Hematopoietic multipotent progenitor cell (in vitro differentiated cells): ENCODE measurements at regions not wholly inside any gene's neighbourhood (a gene's known extent, or its start where the extent isn't known, plus 50 kb on each side); places are given as distances from the start of the nearest gene placed in this dataset.

ENCODE experiments used
- DNase-seq, 3 donors: peaks; one replicate each; pipeline ENCODE4 v3.0.0-alpha.2; 2011 to 2015; ENCODE audit warnings: low read depth in 2 of 3, low spot score in 2 of 3

- no peak for DNase-seq
Measured at GRCh38 chr6:134866563-134866962, 83.3 kb downstream of the ALDH8A1 start.

- DNase-seq, result no peak
Measured at GRCh38 chr6:134864558-134864957, 85.3 kb downstream of the ALDH8A1 start.

DNA sequence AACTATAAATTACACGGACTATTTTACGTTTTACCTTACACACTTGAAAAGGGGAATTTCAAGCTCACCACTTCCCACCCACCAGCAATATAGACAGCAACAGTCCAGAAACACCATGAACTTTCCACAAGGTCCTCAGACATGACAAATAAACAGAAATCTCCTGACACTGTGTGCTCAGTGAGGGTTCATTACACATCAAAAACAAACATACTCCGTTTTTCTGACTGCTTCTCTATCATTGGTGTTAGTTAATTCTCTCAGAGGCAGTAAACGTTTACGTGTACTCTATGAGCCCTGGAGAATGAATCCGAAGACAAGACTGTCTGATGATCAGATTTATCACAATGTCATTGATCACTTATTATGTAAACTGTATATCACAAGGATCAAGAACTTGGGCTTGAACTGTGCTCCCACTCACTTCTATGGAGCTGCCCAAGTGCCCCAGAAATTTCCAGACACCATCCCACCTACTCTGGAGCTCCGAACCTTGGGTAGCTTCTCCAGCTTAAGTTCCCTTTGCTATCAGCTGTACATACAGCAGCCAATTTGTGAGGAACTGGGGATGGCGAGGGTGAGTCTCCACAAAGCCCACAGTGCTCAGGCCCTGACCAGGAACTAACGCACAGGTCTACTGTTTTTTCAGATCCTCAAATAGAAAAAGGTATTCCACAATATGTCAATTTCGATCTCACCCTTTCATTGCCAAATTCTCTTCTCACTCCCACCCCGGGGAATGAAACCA is 86.0 kb downstream of the ALDH8A1 start:
- no peak for DNase-seq

DNA sequence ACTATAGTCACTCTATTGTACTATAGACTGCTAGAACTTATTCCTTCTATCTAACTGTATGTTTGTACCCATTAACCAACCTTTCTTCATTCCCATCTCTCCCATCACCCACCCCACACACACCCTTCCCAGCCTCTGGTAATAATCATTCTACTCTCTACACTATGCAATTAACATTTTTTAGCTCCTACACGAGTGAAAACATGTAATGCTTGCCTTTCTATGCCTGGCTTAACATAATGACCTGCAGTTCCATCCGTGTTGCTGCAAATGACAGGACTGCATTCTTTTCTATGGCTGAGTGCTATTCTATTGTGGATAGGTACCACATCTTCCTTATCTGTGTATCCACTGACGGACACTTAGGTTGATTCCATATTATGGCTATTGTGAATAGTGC is 95.5 kb downstream of the ALDH8A1 start:
- DNase-seq, result no peak

- DNase-seq, result no peak
Measured at GRCh38 chr6:134853111-134854055, 96.5 kb downstream of the ALDH8A1 start.

DNA sequence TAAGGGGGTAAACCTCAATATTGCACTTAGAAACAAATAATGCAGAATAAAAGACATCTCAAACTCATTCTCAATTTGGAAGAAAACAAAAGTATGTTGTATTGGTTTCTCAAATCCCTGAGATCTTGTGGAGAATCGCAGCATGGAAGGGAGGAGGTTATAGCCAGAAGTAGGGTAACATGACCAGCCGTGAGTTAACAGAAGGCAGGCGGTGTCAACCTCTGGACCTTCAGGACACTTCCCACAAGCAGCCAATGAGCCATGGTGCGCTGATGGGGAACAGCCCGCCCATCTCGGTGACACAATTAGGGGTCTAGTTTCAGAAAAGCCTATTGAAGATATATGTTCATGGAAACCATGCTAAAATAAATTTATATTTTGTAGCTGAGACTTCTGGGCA is 98.4 kb downstream of the ALDH8A1 start:
- no peak for DNase-seq

DNA sequence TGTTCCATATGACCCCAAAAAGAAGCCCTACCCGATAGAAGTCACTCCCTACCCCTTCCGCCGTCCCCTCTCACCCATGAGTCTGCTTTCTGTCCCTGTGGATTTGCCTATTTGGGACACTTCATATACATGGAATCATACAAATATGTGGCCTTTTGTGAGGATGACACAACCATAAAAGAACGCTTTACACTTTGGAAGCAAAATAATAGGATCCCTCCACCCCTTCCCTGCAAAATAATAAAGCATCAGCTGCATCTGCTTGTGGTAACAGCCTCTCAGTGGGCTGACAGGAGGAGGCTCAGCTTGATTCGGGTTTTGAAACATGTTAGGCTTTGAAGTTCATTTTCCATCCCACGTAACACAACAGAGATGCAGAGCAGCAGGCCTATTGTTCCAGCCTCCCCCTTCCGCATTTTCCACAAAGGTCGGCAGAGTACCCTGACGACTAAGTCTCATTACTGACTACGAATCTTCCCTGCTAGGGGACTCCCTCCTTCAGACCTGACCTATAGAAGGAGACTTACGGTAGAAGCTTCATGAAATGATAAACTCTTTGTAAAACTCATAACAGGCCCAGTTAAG is 99.1 kb downstream of the ALDH8A1 start:
- no peak for DNase-seq

- DNase-seq, result no peak
Measured at GRCh38 chr6:134849920-134850447, 99.9 kb downstream of the ALDH8A1 start.

GRCh38 chr6:134848076-134848475 is 101.8 kb downstream of the ALDH8A1 start:
- no peak for DNase-seq

- no peak for DNase-seq
Measured at GRCh38 chr6:134846865-134847264, 103.0 kb downstream of the ALDH8A1 start.

- DNase-seq, result no peak
Measured at GRCh38 chr6:134846031-134846430, 103.9 kb downstream of the ALDH8A1 start.

DNA sequence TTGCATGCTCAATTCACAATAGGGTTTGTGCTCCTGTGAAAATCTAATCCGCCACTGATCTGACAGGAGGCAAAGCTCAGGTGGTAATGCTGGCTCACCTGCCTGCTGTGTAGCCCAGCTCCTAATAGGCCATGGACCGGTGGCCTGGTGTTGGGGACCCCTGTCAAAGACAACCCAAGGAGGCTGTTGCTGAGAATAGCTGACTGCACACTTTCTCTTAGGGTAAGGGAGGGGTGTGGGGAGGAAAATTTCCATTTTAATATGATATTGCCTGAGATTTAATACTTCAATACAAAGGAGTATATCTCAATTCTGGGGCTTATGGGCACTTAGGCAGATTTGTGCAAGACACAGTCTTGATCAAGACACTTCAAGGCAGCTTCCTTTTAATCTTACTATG is 105.8 kb downstream of the ALDH8A1 start:
- DNase-seq, result no peak

GRCh38 chr6:134840086-134840867 is 109.6 kb downstream of the ALDH8A1 start:
- no peak for DNase-seq

- DNase-seq, result no peak
Measured at GRCh38 chr6:134835993-134836392, 113.9 kb downstream of the ALDH8A1 start.

DNA sequence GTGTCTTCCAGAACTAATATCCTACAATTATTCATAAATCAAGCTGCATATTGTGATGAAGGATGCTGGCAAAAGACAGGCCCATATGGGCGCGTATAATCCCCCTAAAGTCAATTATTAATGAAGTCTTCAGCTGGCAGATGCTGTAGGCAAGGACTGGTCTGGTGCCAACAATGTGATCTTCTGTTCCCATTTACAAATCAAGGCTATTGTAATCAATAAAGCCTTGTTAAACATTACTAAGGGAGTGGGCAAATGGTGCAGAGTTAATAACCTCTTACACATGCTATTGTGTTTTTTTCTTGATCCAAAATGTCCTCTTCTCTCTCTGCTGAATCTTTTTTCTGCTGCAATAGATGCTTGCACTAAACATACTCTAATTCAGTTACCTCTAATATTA is 119.0 kb downstream of the ALDH8A1 start:
- no peak for DNase-seq

DNA sequence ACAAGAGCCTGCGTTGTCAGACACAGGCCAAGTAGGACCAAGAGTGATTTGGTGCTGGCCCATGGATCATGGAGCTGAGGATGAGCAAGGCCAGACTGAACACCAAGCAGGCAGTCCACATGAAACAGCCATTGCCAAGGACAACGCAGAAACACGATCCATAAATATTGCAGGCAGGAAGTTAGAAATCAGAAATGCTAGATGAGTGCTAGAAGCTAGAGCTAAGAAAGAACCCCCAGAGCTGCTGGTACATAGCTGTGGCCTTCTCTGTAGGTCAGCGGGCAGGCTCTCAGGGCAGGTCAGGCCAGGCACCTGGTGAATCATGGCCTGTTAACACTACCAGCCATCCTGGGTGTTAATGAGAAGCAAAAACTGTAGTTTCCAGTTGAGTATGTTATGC is 119.7 kb downstream of the ALDH8A1 start:
- no peak for DNase-seq

- DNase-seq, result no peak
Measured at GRCh38 chr6:134828641-134829040, 121.3 kb downstream of the ALDH8A1 start.

DNA sequence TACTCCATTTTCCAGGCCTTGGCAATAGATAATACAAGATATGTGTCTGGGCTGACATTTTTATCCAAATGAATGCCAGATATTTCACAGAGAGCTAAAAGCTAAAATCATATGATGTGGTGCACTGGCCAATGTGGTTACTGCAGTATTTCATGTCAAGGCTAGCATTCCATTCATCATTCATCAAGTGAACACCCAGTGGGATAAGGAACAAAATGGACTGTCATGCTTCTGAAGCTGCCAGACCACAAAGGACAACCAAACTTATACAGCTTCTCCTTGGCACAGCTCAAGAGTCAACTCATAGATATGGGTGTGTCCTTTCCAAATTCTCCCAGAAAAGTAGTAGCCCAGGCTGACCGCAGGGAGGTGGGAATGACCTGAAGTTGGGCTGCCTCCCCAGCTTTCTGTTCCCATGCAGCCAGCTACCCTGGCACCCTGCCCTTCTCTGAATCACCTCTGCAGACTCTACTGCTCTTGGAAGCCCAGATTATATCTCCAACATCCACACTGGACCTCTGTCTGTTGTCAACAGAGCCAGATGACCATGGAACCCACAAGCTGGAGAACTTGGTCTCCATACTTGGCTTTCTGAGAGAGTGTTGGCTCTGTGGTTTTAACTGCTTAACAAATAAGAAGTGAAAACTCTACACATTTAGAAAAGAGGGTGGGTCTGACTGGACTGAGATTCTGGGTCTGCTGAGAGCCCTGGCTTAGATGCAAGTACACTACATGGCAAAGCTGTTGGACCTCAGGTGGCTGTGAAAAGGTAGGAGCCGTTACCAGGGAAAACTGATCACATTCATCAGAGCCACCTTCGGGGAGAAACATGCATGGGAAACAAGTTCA is 122.8 kb downstream of the ALDH8A1 start:
- DNase-seq, result no peak

- no peak for DNase-seq
Measured at GRCh38 chr6:134823710-134824034, 126.2 kb downstream of the ALDH8A1 start.
